ENCODE measurements at regions not wholly inside any gene's neighbourhood (a gene's known extent, or its start where the extent isn't known, plus 50 kb on each side); places are given as distances from the start of the nearest gene placed in this dataset.

DNA sequence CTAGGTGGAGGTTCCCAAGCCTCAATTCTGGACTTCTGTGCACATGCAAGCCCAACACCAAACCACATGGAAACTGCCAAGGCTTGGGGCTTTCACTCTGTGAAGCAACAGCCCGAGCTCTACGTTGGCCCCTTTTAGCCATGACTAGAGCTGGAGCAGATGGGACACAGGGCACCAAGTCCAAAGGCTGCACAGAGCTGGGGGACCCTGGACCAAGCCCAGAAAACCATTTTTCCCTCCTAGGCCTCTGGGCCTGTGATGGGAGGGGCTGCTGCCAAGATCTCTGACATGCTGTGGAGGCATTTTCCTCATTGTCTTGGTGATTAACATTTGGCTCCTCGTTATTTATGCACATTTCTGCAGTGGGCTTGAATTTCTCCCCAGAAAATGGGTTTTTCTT lies 258.7 kb upstream of the ACTRT1 start:
- DNase-seq, result no peak

DNA sequence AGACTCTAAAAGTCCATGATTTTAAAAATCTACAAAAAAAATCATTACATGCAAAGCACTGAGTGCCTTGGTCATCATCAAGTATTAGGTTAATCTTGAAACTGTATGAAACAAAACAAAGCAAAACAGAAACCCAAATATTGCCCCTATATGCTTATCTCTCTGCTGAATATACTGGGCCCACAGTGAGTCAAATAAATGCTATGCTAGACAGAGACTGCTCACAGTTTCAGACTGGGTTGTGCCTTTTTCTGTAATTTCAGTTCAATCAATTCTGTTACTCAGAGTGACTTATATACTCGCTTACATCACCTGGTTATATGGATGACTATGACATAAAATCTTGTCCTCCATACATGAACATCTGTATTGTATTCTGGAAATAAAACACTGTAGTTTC lies 257.1 kb upstream of the ACTRT1 start:
- no peak for DNase-seq

DNA sequence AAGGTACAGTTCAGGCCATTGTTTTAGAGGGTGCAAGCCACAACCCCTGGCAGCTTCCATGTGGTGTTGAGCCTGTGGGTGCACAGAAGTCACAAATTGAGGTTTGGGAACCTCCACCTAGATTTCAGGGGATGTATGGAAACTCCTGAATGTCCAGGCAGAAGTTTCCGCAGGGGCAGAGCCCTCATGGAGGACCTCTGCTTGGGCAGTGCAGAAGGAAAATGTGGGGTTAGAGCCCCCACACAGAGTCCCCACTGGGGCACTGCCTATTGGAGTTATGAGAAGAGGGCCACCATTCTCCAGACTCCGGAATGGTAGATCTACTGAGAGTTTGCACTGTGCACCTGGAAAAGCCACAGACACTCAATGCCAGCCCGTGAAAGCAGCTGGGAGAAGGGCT lies 242.0 kb upstream of the ACTRT1 start:
- no peak for DNase-seq

DNA sequence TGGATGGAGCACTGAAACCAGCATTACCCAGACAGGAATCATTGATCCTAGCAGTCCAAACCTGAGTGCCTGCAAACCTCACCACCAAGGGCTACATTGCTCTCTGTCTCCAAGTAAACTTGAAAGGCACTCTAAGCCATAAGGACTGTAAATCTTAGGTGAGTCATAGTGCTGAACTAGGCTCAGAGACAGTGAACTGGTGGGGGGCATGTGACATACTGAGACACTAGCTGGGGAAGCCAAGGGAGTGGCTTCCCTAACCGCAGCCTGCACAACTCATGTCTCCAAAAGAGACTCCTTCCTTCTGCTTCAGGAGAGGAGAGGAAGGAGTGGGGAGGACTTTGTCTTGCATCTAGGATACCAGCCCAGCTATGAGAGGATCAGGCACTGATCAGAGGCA lies 235.5 kb upstream of the ACTRT1 start:
- no peak for DNase-seq

DNA sequence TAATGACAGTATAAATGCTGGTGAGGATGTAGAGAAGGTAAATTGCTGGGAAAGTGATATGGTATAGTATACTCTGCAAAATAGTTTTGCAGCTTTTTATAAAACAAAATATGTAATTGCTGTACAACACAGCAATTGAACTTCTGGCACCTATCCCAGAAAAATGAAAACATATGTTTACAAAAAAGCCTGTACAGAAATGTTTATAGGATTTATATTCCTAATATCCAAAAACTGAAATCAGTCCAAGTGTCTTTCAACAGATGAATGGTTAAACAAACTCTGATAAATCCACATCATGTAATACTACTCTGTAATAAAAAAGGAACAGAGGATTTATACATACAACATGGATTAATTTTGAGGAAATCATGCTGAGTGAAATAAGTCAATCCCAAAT lies 198.4 kb upstream of the ACTRT1 start:
- DNase-seq, result no peak

DNA sequence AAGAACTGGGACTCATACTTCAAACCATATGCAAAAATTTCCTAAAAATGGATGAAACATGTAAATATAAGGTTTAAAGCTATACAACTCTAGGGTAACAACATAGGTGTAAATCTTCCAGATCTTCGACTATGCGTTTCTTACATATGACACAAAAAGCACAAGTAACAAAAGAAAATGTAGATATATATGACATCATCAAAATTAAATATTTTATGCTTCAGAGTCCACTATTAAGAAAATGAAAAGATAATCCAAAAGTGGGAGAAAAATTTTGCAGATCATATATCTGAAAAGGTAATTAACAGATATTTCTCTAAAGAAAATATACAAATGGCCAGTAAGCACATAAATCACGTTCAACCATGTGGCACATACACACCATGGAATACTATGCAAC lies 164.2 kb upstream of the ACTRT1 start:
- DNase-seq, result no peak

DNA sequence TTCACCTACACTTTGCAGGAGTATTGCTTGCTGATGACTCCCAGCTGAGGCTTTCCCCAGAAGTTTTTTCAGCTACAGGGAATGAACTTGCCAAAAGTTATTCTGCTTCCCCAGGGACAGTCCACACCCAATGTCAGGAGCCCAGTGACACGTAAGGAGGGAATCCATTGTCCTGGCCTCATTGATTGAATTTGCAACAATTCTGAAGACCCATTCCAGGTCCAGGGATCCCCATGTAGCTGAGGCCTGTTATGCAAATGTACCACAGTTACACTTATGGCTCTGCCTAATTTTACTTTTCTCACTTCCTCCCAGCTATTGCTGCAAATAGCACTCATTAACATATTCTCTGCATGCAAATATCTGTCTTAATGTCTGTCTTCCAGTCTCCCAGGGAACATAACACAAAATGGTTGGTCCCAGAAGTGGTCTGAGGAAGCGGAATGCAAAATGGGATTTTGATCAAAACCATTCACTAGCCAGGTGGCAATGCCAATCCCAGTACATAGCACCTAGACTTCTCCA lies 113.7 kb upstream of the ACTRT1 start:
- no peak for DNase-seq

DNA sequence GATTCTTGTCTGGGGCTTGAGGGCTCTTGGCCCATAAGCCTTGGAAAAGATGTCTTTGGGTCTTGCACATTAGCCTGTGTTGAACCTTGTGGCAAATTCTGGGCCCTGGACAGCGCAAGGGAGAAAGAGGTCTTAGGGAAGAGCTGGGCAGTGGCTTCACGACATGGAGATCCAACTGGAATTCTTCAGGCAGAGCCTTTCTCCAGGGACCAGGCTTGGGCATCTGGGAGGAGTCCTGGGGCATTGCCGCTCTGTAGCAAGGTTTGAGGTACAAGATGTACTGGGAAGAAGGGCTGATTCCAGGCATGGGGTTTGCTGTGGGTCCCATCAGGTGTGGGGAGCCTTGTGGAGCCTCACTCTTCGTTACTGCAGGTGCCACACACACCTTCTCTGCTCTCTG lies 104.0 kb upstream of the ACTRT1 start:
- no peak for DNase-seq

DNA sequence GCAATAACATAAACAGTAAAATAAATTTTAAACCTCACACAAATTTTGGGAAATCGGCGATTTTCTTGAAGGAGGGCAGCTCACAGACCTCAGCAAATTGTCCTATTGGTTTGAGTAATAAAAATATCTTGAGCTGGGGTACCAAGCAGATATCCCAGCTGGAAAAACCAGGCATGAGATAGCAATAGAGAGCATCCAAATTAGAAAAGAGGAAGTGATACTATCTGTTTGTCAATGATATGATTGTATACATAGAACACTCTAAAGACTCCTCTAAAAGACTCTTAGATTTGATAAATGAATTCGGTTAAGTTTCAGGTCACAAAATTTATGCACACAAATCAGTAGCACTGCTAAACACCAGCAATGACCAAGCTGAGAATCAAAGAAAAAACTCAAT lies 90.5 kb upstream of the ACTRT1 start:
- DNase-seq, result no peak

DNA sequence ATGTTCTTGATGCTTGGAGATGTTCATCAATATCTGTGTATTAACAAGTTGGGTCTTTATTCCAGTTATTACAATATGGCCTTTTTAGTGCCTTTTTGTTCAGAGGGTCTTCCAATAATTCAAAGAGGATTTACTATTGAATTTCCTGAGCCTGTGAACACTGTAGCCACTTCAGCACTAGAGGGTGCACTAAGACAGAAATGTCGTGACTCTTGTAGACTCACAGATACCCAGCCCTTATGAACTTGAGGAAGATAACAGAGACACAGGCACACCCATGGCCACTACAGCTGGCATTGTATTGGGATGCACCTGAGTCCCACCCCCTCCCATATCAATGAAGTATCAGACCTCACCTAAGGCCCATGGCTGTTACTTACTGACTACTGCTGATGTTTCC lies 54.4 kb upstream of the ACTRT1 start:
- no peak for DNase-seq

DNA sequence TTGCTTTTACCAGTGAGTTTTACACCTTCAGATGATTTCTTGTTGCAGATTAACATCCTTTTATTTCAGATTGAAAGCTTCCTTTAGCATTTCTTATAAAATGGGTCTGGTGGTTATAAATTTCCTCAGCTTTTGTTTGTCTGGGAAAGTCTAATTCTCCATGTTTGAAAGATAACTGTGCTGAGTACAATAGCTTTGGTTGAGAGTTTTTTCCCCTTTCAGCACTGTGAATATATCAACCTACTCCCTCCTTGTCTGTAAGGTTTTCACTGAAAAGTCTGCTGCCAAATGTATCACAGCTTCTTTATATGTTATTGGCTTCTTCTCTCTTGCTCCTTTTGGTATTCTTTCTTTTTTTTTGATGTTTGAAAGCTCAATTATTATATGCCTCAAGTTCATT lies 53.5 kb upstream of the ACTRT1 start:
- DNase-seq, result no peak

Measured in right lung (tissue), 2 donors.